Kidney (tissue), 13 donors: ENCODE measurements at regions not wholly inside any gene's neighbourhood (a gene's known extent, or its start where the extent isn't known, plus 50 kb on each side); places are given as distances from the start of the nearest gene placed in this dataset.

Source experiments
- DNase-seq, 5 donors: peaks; one replicate each; pipeline ENCODE4 v3.0.0-alpha.2; 2013 to 2020
- FAIRE-seq: peaks from 2 replicates; lab custom pipeline; 2012; peaks lifted over from hg19 to GRCh38; lab: Jason Lieb, UNC
- H3K27ac ChIP-seq, 2 donors: one replicate each; pipeline ENCODE4 v1.7.0; 2013; ENCODE audit warnings: low read depth in 2 of 2, low read length in 2 of 2, inconsistent platforms in 1 of 2
- H3K27me3 ChIP-seq: one replicate; pipeline ENCODE4 v1.7.1; 2013; ENCODE audit warnings: low read length, inconsistent platforms; ENCODE audit not compliant: control insufficient read depth, insufficient read depth
- H3K36me3 ChIP-seq, 3 donors: one replicate each; pipeline versions ENCODE4 v1.7.0 to v1.7.1; 2013; ENCODE audit warnings: low read length in 3 of 3, control low read depth in 1 of 3, inconsistent platforms in 1 of 3; ENCODE audit not compliant: insufficient read depth in 3 of 3, control insufficient read depth in 2 of 3
- H3K4me1 ChIP-seq, 3 donors: one replicate each; pipeline versions ENCODE4 v1.7.0 to v1.7.1; 2013; ENCODE audit warnings: low read length in 3 of 3, inconsistent platforms in 1 of 3, low read depth in 1 of 3; ENCODE audit not compliant: control insufficient read depth in 2 of 3, insufficient read depth in 2 of 3
- H3K4me3 ChIP-seq, 3 donors: one replicate each; pipeline versions ENCODE4 v1.7.0 to v1.8.1; 2013; ENCODE audit warnings: low read length in 3 of 3, control low read depth in 1 of 3, inconsistent platforms in 1 of 3
- H3K9ac ChIP-seq, 3 donors: one replicate each; pipeline versions ENCODE4 v1.7.0 to v1.7.1; 2013; ENCODE audit warnings: low read length in 3 of 3, control low read depth in 1 of 3, inconsistent platforms in 1 of 3
- H3K9me3 ChIP-seq, 3 donors: one replicate each; pipeline versions ENCODE4 v1.7.0 to v1.7.1; 2013; ENCODE audit warnings: low read length in 3 of 3, control low read depth in 1 of 3, inconsistent platforms in 1 of 3; ENCODE audit not compliant: control insufficient read depth in 2 of 3, insufficient read depth in 1 of 3
- CTCF ChIP-seq: IDR thresholded peaks from 3 replicates; pipeline ENCODE4 v1.5.1; 2012; ENCODE audit warnings: mild to moderate bottlenecking, moderate library complexity, borderline replicate concordance; ENCODE audit not compliant: insufficient read depth; ENCODE audit errors: extremely low read depth
- intact Hi-C: fragments of 100-400 bp; cut with DNase I; formaldehyde crosslinking; loops from one replicate; pipeline ENCODE4 v1.11.1; 2022
- donor health status: control.
- donor health status: control.
- donor health status: control.
- donor health status: control.
- donor health status: control.
- donor health status: DM: yes; HTN: yes; CAD: no.
- donor health status: Normal renal cell carcinoma (clear cell type).

GRCh38 chr18:73827801-73828200 is 319.8 kb downstream of the FBXO15 start:
- FAIRE-seq (no peak), DNase-seq (no peak)
- no peaks in the 10 kb centered on the region for H3K27me3 ChIP-seq
- no peak overlapping the region for H3K27ac ChIP-seq
- intact Hi-C loops, result no loop called here
- H3K9me3 ChIP-seq, result no peaks in the 10 kb centered on the region
- H3K4me1 ChIP-seq, result no peaks in the 10 kb centered on the region
- no peaks in the 10 kb centered on the region for H3K36me3 ChIP-seq
- no peak overlapping the region for H3K9ac ChIP-seq
- no peak overlapping the region for H3K4me3 ChIP-seq
- no peak for TF ChIP-seq CTCF

GRCh38 chr18:73826098-73826497 is 321.5 kb downstream of the FBXO15 start:
- no peak for DNase-seq
- FAIRE-seq, result no peak
- Histone ChIP-seq H3K27ac (no peak overlapping the region), H3K9me3 (no peaks in the 10 kb centered on the region), H3K36me3 (no peaks in the 10 kb centered on the region), H3K9ac (no peak overlapping the region), H3K27me3 (no peaks in the 10 kb centered on the region), H3K4me1 (no peaks in the 10 kb centered on the region), H3K4me3 (no peak overlapping the region)
- intact Hi-C loops, result no loop called here
- no peak for TF ChIP-seq CTCF

- no peaks in the 10 kb centered on the region for H3K4me1 ChIP-seq
- FAIRE-seq (no peak), DNase-seq (no peak)
- intact Hi-C loops, result no loop called here
- H3K27me3 ChIP-seq, result no peaks in the 10 kb centered on the region
- H3K9me3 ChIP-seq, result no peaks in the 10 kb centered on the region
- no peaks in the 10 kb centered on the region for H3K36me3 ChIP-seq
- H3K4me3 ChIP-seq, result no peak overlapping the region
- H3K9ac ChIP-seq, result no peak overlapping the region
- TF ChIP-seq CTCF, result no peak
- H3K27ac ChIP-seq, result no peak overlapping the region
Measured at GRCh38 chr18:73824671-73825070, 323.0 kb downstream of the FBXO15 start.

GRCh38 chr18:73812423-73812822 is 335.2 kb downstream of the FBXO15 start:
- intact Hi-C loops, result no loop called here
- DNase-seq (no peak), FAIRE-seq (no peak)
- Histone ChIP-seq H3K27ac (no peak overlapping the region), H3K9ac (no peak overlapping the region), H3K36me3 (no peaks in the 10 kb centered on the region), H3K9me3 (no peaks in the 10 kb centered on the region), H3K4me3 (no peak overlapping the region), H3K4me1 (no peaks in the 10 kb centered on the region), H3K27me3 (no peaks in the 10 kb centered on the region)
- no peak for TF ChIP-seq CTCF
